Neural progenitor cell (in vitro differentiated cells): ENCODE measurements at regions not wholly inside any gene's neighbourhood (a gene's known extent, or its start where the extent isn't known, plus 50 kb on each side); places are given as distances from the start of the nearest gene placed in this dataset.

Source experiments
- DNase-seq: peaks from one replicate; pipeline ENCODE4 v3.0.0-alpha.2; 2016; ENCODE audit warnings: low spot score
- H2AFZ ChIP-seq: fragments of 200-600 bp; sonication (generic); replicated peaks from 2 replicates; pipeline ENCODE4 v1.6.1; 2016; ENCODE audit warnings: antibody characterized with exemption
- H3F3A ChIP-seq: fragments of 200-600 bp; sonication (generic); 2 replicates; pipeline ENCODE4 v1.6.1; 2016; ENCODE audit warnings: antibody characterized with exemption, low read depth
- H3K27ac ChIP-seq: fragments of 200-600 bp; sonication (generic); 2 replicates; pipeline ENCODE4 v1.5.1; 2016; ENCODE audit warnings: mild to moderate bottlenecking
- H3K27me3 ChIP-seq: fragments of 200-600 bp; sonication (generic); 2 replicates; pipeline ENCODE4 v1.6.1; 2016; ENCODE audit warnings: mild to moderate bottlenecking, moderate library complexity
- H3K36me3 ChIP-seq: fragments of 200-600 bp; sonication (generic); 2 replicates; pipeline ENCODE4 v1.5.1; 2016
- H3K4me1 ChIP-seq: fragments of 200-600 bp; sonication (generic); 2 replicates; pipeline ENCODE4 v1.6.1; 2016; ENCODE audit warnings: mixed run types
- H3K4me2 ChIP-seq: fragments of 200-600 bp; sonication (generic); 2 replicates; pipeline ENCODE4 v1.6.1; 2016
- H3K4me3 ChIP-seq: fragments of 200-600 bp; sonication (generic); 2 replicates; pipeline ENCODE4 v1.5.1; 2016
- H3K79me2 ChIP-seq: fragments of 200-600 bp; sonication (generic); 2 replicates; pipeline ENCODE4 v1.6.1; 2016; ENCODE audit warnings: low read depth
- H3K9ac ChIP-seq: fragments of 200-600 bp; sonication (generic); 2 replicates; pipeline ENCODE4 v1.6.1; 2016
- H3K9me3 ChIP-seq: fragments of 200-600 bp; sonication (generic); 2 replicates; pipeline ENCODE4 v1.5.1; 2016; ENCODE audit warnings: low read depth
- H4K20me1 ChIP-seq: fragments of 200-600 bp; sonication (generic); 2 replicates; pipeline ENCODE4 v1.6.1; 2016; ENCODE audit warnings: low read depth
- H3K27ac Mint-ChIP-seq: 3 replicates; pipeline ENCODE4 v1.8.0; 2021; ENCODE audit warnings: mixed read lengths
- H3K27me3 Mint-ChIP-seq: 2 replicates; pipeline ENCODE4 v1.8.0; 2022; ENCODE audit warnings: low read depth, mild to moderate bottlenecking, inconsistent platforms, moderate library complexity, mixed read lengths; ENCODE audit not compliant: insufficient read depth
- H3K36me3 Mint-ChIP-seq: 3 replicates; pipeline ENCODE4 v1.8.0; 2021; ENCODE audit warnings: mixed read lengths
- H3K4me1 Mint-ChIP-seq: 3 replicates; pipeline ENCODE4 v1.8.0; 2021; ENCODE audit warnings: mixed read lengths
- H3K4me3 Mint-ChIP-seq: 3 replicates; pipeline ENCODE4 v1.8.0; 2021; ENCODE audit warnings: mild to moderate bottlenecking, moderate library complexity, mixed read lengths
- H3K9me3 Mint-ChIP-seq: 3 replicates; pipeline ENCODE4 v1.8.0; 2020; ENCODE audit warnings: mixed read lengths
- CTCF ChIP-seq: fragments of 200-600 bp; sonication (generic); IDR thresholded peaks from 2 replicates; pipeline ENCODE4 v1.5.1; 2017; ENCODE audit warnings: antibody characterized with exemption, mild to moderate bottlenecking
- EZH2 ChIP-seq: fragments of 200-600 bp; sonication (generic); IDR thresholded peaks from 2 replicates; pipeline ENCODE4 v1.6.1; 2017; ENCODE audit warnings: antibody characterized with exemption, mild to moderate bottlenecking, moderate library complexity
- EZH2phosphoT487 ChIP-seq: fragments of 200-600 bp; sonication (generic); IDR thresholded peaks from 2 replicates; pipeline ENCODE4 v1.6.1; 2017; ENCODE audit warnings: antibody characterized with exemption

- H2AFZ ChIP-seq, result no peak overlapping the region
- Mint-ChIP-seq H3K27me3 (no peaks in the 10 kb centered on the region), H3K4me1 (peaks cover 17% of the 10 kb centered on the region), H3K36me3 (no peaks in the 10 kb centered on the region), H3K4me3 (no peak overlapping the region), H3K27ac (no peak overlapping the region), H3K9me3 (no peaks in the 10 kb centered on the region)
- no peaks in the 10 kb centered on the region for H3F3A ChIP-seq
- H3K36me3 ChIP-seq, result no peaks in the 10 kb centered on the region
- no peak overlapping the region for H3K4me3 ChIP-seq
- no peaks in the 10 kb centered on the region for H3K4me1 ChIP-seq
- no peaks in the 10 kb centered on the region for H3K79me2 ChIP-seq
- no peak for DNase-seq
- no peak for TF ChIP-seq EZH2
- no peak for TF ChIP-seq CTCF
- TF ChIP-seq EZH2phosphoT487, result no peak
- no peaks in the 10 kb centered on the region for H3K9me3 ChIP-seq
- no peak overlapping the region for H3K9ac ChIP-seq
- no peak overlapping the region for H3K4me2 ChIP-seq
- no peaks in the 10 kb centered on the region for H4K20me1 ChIP-seq
- H3K27ac ChIP-seq, result no peak overlapping the region
- no peaks in the 10 kb centered on the region for H3K27me3 ChIP-seq
Measured at GRCh38 chr2:64296695-64297346, 152.6 kb upstream of the PELI1 start.

GRCh38 chr2:64298161-64298560 is 153.9 kb upstream of the PELI1 start:
- peaks cover 17% of the 10 kb centered on the region for H3K4me1 Mint-ChIP-seq
- H3K27ac ChIP-seq, result no peak overlapping the region
- H3K27me3 Mint-ChIP-seq, result no peaks in the 10 kb centered on the region
- H3K9me3 Mint-ChIP-seq, result no peaks in the 10 kb centered on the region
- H3K36me3 ChIP-seq, result no peaks in the 10 kb centered on the region
- no peaks in the 10 kb centered on the region for H3F3A ChIP-seq
- no peak overlapping the region for H3K4me2 ChIP-seq
- no peak overlapping the region for H3K4me3 ChIP-seq
- no peak overlapping the region for H3K9ac ChIP-seq
- TF ChIP-seq EZH2phosphoT487, result no peak
- no peak for TF ChIP-seq CTCF
- TF ChIP-seq EZH2, result no peak
- H3K36me3 Mint-ChIP-seq, result no peaks in the 10 kb centered on the region
- no peak overlapping the region for H3K4me3 Mint-ChIP-seq
- H2AFZ ChIP-seq, result no peak overlapping the region
- no peak for DNase-seq
- H3K27ac Mint-ChIP-seq, result no peak overlapping the region
- H3K9me3 ChIP-seq, result no peaks in the 10 kb centered on the region
- H3K4me1 ChIP-seq, result no peaks in the 10 kb centered on the region
- H3K79me2 ChIP-seq, result no peaks in the 10 kb centered on the region
- H4K20me1 ChIP-seq, result no peaks in the 10 kb centered on the region
- no peaks in the 10 kb centered on the region for H3K27me3 ChIP-seq

GRCh38 chr2:64300066-64300465 is 153.9 kb upstream of the LGALSL start:
- Histone ChIP-seq H2AFZ (no peak overlapping the region), H3F3A (no peaks in the 10 kb centered on the region), H3K4me2 (no peak overlapping the region), H3K79me2 (no peaks in the 10 kb centered on the region), H3K9me3 (no peaks in the 10 kb centered on the region), H3K36me3 (no peaks in the 10 kb centered on the region), H3K27me3 (no peaks in the 10 kb centered on the region), H3K27ac (no peak overlapping the region), H3K9ac (no peak overlapping the region), H3K4me1 (no peaks in the 10 kb centered on the region), H4K20me1 (no peaks in the 10 kb centered on the region), H3K4me3 (no peak overlapping the region)
- no peaks in the 10 kb centered on the region for H3K36me3 Mint-ChIP-seq
- DNase-seq, result no peak
- H3K4me3 Mint-ChIP-seq, result no peak overlapping the region
- H3K27me3 Mint-ChIP-seq, result no peaks in the 10 kb centered on the region
- H3K4me1 Mint-ChIP-seq, result peaks cover 14% of the 10 kb centered on the region
- H3K27ac Mint-ChIP-seq, result no peak overlapping the region
- no peak for TF ChIP-seq EZH2
- TF ChIP-seq CTCF, result no peak
- TF ChIP-seq EZH2phosphoT487, result no peak
- H3K9me3 Mint-ChIP-seq, result no peaks in the 10 kb centered on the region
